WI38 (cell line): ENCODE measurements at regions not wholly inside any gene's neighbourhood (a gene's known extent, or its start where the extent isn't known, plus 50 kb on each side); places are given as distances from the start of the nearest gene placed in this dataset.
"Not testable (repeated sequence)": the region's sequence is repeated elsewhere in the genome, so short reads cannot be mapped to it uniquely, and the experiment has no call there.

Experiments
- H3K4me3 ChIP-seq: 2 replicates; pipeline ENCODE4 v1.5.1; 2011; ENCODE audit warnings: low read depth, mild to moderate bottlenecking, control low read depth, low read length
- CTCF ChIP-seq: IDR thresholded peaks from 2 replicates; pipeline ENCODE4 v1.5.1; 2012; ENCODE audit warnings: low read depth, mild to moderate bottlenecking, control low read depth, low read length

DNA sequence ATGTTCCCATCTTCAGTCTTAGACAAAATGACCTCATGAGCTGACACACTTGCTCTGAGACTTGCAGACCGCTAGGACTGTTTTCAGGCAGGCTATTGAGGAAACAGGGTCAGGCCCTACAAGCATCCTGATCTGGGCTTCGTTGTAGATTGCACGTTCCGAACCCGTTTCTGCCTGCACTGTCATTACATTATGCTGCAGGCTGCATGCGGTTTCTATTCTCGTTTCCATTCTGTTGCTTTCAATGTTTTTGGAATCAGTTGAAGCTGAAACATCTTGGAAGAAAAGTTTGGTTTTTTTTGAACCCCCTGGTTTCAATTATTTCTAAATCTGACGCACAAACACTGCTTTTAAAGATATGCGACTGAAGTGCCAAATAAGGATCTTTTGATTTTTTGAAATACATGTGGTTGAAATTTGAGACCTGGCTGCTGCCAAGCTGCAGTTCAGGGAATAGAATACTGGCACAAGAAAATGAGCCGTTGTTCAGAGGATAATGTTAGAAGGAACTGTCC is 716.1 kb upstream of the INTU start:
- no peak for TF ChIP-seq CTCF
- H3K4me3 ChIP-seq = peak overlapping the region; percentile 16; the same call in 1 of the 2 replicates

GRCh38 chr4:126922328-126922938 is 710.3 kb upstream of the INTU start:
- not testable (repeated sequence) for H3K4me3 ChIP-seq

GRCh38 chr4:126924237-126924636 is 708.5 kb upstream of the INTU start:
- H3K4me3 ChIP-seq = no peak overlapping the region
- TF ChIP-seq CTCF = no peak

DNA sequence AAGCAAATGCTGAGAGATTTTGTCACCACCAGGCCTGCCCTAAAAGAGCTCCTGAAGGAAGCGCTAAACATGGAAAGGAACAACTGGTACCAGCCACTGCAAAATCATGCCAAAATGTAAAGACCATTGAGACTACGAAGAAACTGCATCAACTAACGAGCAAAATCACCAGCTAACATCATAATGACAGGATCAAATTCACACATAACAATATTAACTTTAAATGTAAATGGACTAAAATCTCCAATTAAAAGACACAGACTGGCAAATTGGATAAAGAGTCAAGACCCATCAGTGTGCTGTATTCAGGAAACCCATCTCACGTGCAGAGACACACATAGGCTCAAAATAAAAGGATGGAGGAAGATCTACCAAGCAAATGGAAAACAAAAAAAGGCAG is 702.7 kb upstream of the INTU start:
- not testable (repeated sequence) for H3K4me3 ChIP-seq

DNA sequence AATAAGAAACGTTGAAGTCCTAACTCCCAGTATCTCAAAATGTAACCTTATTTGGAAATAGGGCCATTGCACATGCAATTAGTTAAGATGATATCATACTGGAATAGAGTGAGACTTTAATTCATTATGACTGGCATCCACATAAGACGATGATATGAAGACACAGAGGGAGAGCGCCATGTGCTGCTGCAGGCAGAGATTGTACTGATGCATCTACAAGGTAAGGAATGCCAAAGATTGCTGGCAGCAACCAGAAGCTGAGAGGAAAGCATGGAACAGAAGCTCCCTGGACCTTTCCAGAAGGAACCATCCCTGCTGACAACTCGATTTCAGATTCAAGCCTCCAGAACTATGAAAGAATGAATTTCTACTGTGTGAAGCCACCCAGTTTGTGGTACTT is 697.0 kb upstream of the INTU start:
- no peak for TF ChIP-seq CTCF
- no peak overlapping the region for H3K4me3 ChIP-seq

DNA sequence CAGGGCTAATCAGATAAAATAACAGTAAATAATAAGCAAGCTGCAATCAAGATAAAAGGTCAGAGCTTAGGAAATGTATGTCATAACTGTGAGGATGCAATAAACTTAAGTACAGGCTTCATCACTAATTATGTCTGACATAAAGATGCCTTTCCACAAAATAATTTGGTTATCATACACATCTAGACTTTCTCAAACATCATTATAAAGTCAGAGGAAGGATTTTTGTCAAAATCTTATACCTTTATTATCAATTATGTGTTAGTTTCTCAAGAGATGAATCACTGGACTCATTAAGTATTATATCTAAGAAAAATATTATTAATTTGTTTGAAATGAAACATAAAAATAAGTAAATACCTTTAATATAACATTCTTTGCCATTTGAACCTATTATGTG is 695.4 kb upstream of the INTU start:
- no peak overlapping the region for H3K4me3 ChIP-seq
- TF ChIP-seq CTCF = no peak

DNA sequence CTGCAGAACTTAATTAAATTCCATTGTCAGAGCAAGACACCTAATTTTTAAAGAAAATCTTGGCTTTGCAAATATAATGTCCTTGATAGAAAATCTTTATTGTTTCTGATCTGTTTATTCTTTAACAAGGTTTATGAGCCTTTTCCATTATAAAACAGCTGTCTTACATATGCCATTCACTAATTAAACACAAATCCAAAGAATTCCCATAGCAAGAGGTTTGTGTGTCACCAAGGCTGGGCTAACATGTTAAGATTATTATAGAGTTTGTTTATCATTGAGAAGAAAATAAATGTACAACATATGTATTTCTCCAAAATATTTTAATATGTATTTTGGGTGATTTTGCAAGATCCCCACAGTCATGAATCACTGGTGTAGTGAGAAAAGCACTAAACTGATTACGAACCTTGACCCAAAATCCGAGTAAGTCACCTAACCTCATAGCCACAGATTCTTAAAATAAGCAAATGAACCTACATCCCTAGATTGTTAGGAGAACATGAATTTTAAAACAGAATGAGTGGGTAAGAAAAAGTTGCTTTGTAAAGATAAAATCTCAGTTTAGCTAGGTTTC is 694.8 kb upstream of the INTU start:
- H3K4me3 ChIP-seq = no peak overlapping the region
- TF ChIP-seq CTCF = no peak

DNA sequence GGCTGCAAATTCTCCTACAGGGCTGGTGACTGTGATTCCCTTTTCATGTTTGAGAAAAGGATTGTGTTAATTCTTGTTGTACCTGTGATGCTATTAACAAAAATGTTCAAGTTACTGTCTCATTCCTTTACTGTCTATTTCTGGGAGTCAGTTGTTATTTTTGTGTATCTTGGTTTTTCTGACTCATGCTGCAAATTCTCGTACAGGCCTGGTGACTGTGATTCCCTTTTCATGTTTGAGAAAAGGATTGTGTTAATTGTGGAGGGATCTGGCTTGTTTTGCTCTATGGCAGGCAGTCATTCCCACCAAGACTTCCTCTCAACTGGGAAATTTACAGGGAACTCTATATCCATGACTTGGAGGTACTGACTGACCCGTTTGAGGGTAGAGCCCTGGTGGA is 693.4 kb upstream of the INTU start:
- no peak for TF ChIP-seq CTCF
- H3K4me3 ChIP-seq = no peak overlapping the region
